ENCODE measurements at regions not wholly inside any gene's neighbourhood (a gene's known extent, or its start where the extent isn't known, plus 50 kb on each side); places are given as distances from the start of the nearest gene placed in this dataset.

GRCh38 chr11:104422324-104422944 lies 258.5 kb upstream of the PDGFD start (continued):
- TF ChIP-seq CHD7 (IDR thresholded peaks at IDR 0.05; ENCODE audit: insufficient replicate concordance, low read length) (no peak), CTCF (IDR thresholded peaks at IDR 0.05; ENCODE audit: control extremely low read depth in 1 of 3, insufficient read depth in 1 of 3, low read depth in 1 of 3, low read length in 3 of 3) (no peak), EP300 (IDR thresholded peaks at IDR 0.05; ENCODE audit: borderline replicate concordance in 1 of 2, low read depth in 2 of 2, low read length in 2 of 2) (no peak), BACH1 (IDR thresholded peaks at IDR 0.05; ENCODE audit: low read length) (no peak), KDM4A (IDR thresholded peaks at IDR 0.05; ENCODE audit: low read depth, low read length, severe bottlenecking) (no peak), FOSL1 (IDR thresholded peaks at IDR 0.05; ENCODE audit: insufficient read depth, low read depth, low read length) (no peak), TEAD4 (IDR thresholded peaks at IDR 0.05; ENCODE audit: low read depth, low read length) (no peak), SAP30 (IDR thresholded peaks at IDR 0.05; ENCODE audit: insufficient read depth, insufficient replicate concordance, low read length) (no peak)

Measured in H1 (cell line).